Subcutaneous abdominal adipose tissue (tissue), 5 donors: ENCODE measurements at regions not wholly inside any gene's neighbourhood (a gene's known extent, or its start where the extent isn't known, plus 50 kb on each side); places are given as distances from the start of the nearest gene placed in this dataset.
"Not testable (repeated sequence)": the region's sequence is repeated elsewhere in the genome, so short reads cannot be mapped to it uniquely, and the experiment has no call there.

Experiments
- H3K27ac ChIP-seq: one replicate; pipeline ENCODE4 v1.7.0; 2013; ENCODE audit warnings: low read depth, mild to moderate bottlenecking, inconsistent platforms, low read length, moderate library complexity
- H3K27me3 ChIP-seq, 5 donors: one replicate each; pipeline ENCODE4 v1.7.0; 2013; ENCODE audit warnings: low read length in 5 of 5, inconsistent platforms in 1 of 5; ENCODE audit not compliant: control insufficient read depth in 5 of 5, insufficient read depth in 4 of 5
- H3K36me3 ChIP-seq, 5 donors: one replicate each; pipeline ENCODE4 v1.7.0; 2013; ENCODE audit warnings: low read length in 5 of 5; ENCODE audit not compliant: control insufficient read depth in 5 of 5, insufficient read depth in 5 of 5
- H3K4me1 ChIP-seq, 5 donors: one replicate each; pipeline ENCODE4 v1.7.0; 2013; ENCODE audit warnings: low read length in 5 of 5, mild to moderate bottlenecking in 3 of 5, moderate library complexity in 1 of 5; ENCODE audit not compliant: control insufficient read depth in 5 of 5, insufficient read depth in 5 of 5
- H3K4me3 ChIP-seq, 5 donors: one replicate each; pipeline ENCODE4 v1.7.0; 2013; ENCODE audit warnings: low read length in 5 of 5, low read depth in 1 of 5
- H3K9ac ChIP-seq, 5 donors: one replicate each; pipeline ENCODE4 v1.7.0; 2013; ENCODE audit warnings: low read length in 5 of 5, mild to moderate bottlenecking in 4 of 5, moderate library complexity in 3 of 5
- H3K9me3 ChIP-seq, 5 donors: one replicate each; pipeline ENCODE4 v1.7.0; 2013; ENCODE audit warnings: low read length in 5 of 5; ENCODE audit not compliant: control insufficient read depth in 5 of 5
- donor health status: healthy.
- donor health status: healthy.
- donor health status: healthy.
- donor health status: healthy.
- donor health status: healthy.

GRCh38 chr20:30921286-30922071 is 336.0 kb upstream of the DEFB115 start:
- Histone ChIP-seq H3K4me1 (no peaks in the 10 kb centered on the region), H3K9me3 (peaks cover 0 to 15% (median 10%) of the 10 kb centered on the region in 5 donors), H3K9ac (no peak overlapping the region), H3K27ac (no peak overlapping the region), H3K27me3 (no peaks in the 10 kb centered on the region), H3K4me3 (no peak overlapping the region), H3K36me3 (no peaks in the 10 kb centered on the region)

- peaks cover 0 to 15% (median 10%) of the 10 kb centered on the region in 5 donors for H3K9me3 ChIP-seq
- no peaks in the 10 kb centered on the region for H3K27me3 ChIP-seq
- no peaks in the 10 kb centered on the region for H3K4me1 ChIP-seq
- H3K4me3 ChIP-seq = no peak overlapping the region
- no peak overlapping the region for H3K9ac ChIP-seq
- no peak overlapping the region for H3K27ac ChIP-seq
- no peaks in the 10 kb centered on the region for H3K36me3 ChIP-seq
Measured at GRCh38 chr20:30922129-30922528, 335.3 kb upstream of the DEFB115 start.

- Histone ChIP-seq H3K9me3 (peaks cover 0 to 16% (median 12%) of the 10 kb centered on the region in 5 donors), H3K4me3 (no peak overlapping the region), H3K36me3 (no peaks in the 10 kb centered on the region), H3K9ac (no peak overlapping the region), H3K4me1 (no peaks in the 10 kb centered on the region), H3K27ac (no peak overlapping the region), H3K27me3 (no peaks in the 10 kb centered on the region)
Measured at GRCh38 chr20:30937790-30938189, 319.7 kb upstream of the DEFB115 start.

GRCh38 chr20:30949761-30950160 is 307.7 kb upstream of the DEFB115 start:
- H3K36me3 ChIP-seq = no peaks in the 10 kb centered on the region
- H3K4me1 ChIP-seq = no peaks in the 10 kb centered on the region
- H3K27ac ChIP-seq = no peak overlapping the region
- no peak overlapping the region for H3K9ac ChIP-seq
- H3K27me3 ChIP-seq = no peaks in the 10 kb centered on the region
- H3K4me3 ChIP-seq = no peak overlapping the region
- H3K9me3 ChIP-seq = peaks cover 0 to 3% (median 2%) of the 10 kb centered on the region in 5 donors

- not testable (repeated sequence) for H3K36me3 ChIP-seq, H3K4me3 ChIP-seq, H3K9me3 ChIP-seq, H3K27me3 ChIP-seq, H3K4me1 ChIP-seq, H3K27ac ChIP-seq, H3K9ac ChIP-seq
Measured at GRCh38 chr20:30951088-30951487, 306.4 kb upstream of the DEFB115 start.

- not testable (repeated sequence) for H3K27ac ChIP-seq, H3K4me1 ChIP-seq, H3K9me3 ChIP-seq, H3K9ac ChIP-seq, H3K36me3 ChIP-seq, H3K4me3 ChIP-seq, H3K27me3 ChIP-seq
Measured at GRCh38 chr20:30956649-30957048, 300.8 kb upstream of the DEFB115 start.

GRCh38 chr20:30959208-30959607 is 298.3 kb upstream of the DEFB115 start:
- H3K36me3 ChIP-seq, H3K4me1 ChIP-seq, H3K9ac ChIP-seq, H3K27me3 ChIP-seq, H3K9me3 ChIP-seq, H3K4me3 ChIP-seq, H3K27ac ChIP-seq: not testable (repeated sequence)

GRCh38 chr20:30963591-30963990 is 293.9 kb upstream of the DEFB115 start:
- no peaks in the 10 kb centered on the region for H3K27me3 ChIP-seq
- H3K4me3 ChIP-seq = no peak overlapping the region
- no peaks in the 10 kb centered on the region for H3K36me3 ChIP-seq
- H3K27ac ChIP-seq = no peak overlapping the region
- peaks cover 0 to 5% (median 0%) of the 10 kb centered on the region in 5 donors for H3K9me3 ChIP-seq
- H3K9ac ChIP-seq = no peak overlapping the region
- H3K4me1 ChIP-seq = no peaks in the 10 kb centered on the region

GRCh38 chr20:30975859-30976258 is 281.6 kb upstream of the DEFB115 start:
- not testable (repeated sequence) for H3K27me3 ChIP-seq, H3K27ac ChIP-seq, H3K4me3 ChIP-seq, H3K36me3 ChIP-seq, H3K9ac ChIP-seq, H3K4me1 ChIP-seq, H3K9me3 ChIP-seq

GRCh38 chr20:30985386-30985785 is 272.1 kb upstream of the DEFB115 start:
- no peaks in the 10 kb centered on the region for H3K4me1 ChIP-seq
- no peaks in the 10 kb centered on the region for H3K27me3 ChIP-seq
- H3K36me3 ChIP-seq = no peaks in the 10 kb centered on the region
- no peak overlapping the region for H3K27ac ChIP-seq
- no peak overlapping the region for H3K9ac ChIP-seq
- no peak overlapping the region for H3K4me3 ChIP-seq
- H3K9me3 ChIP-seq = peaks cover 0 to 2% (median 0%) of the 10 kb centered on the region in 5 donors
